HCT116 (cell line): ENCODE measurements at regions not wholly inside any gene's neighbourhood (a gene's known extent, or its start where the extent isn't known, plus 50 kb on each side); places are given as distances from the start of the nearest gene placed in this dataset.

Source experiments
- ATAC-seq: fragments of 200-7000 bp; cut with Tn5 transposase; 2 replicates; pipeline ENCODE4 v1.9.1; 2020; ENCODE audit warnings: mild to moderate bottlenecking, moderate library complexity
- BruUV-seq: library from RNA; stranded (reverse); fragments of 400-500 nt; replicated peaks from 2 replicates; lab custom pipeline; 2021; lab: Mats Ljungman, UMichigan
- CTCF ChIA-PET: fragments of 300-600 bp; sonication (Branson Sonifier 250); formaldehyde crosslinking; loops from one replicate; lab custom pipeline; 2021; ENCODE audit warnings: antibody characterized with exemption; lab: Charles Lee
- POLR2A ChIA-PET: fragments of 300-600, 350-600 bp; sonication (Branson Sonifier 250); formaldehyde crosslinking; loops from one replicate; lab custom pipeline; 2021; ENCODE audit warnings: antibody characterized with exemption; lab: Charles Lee
- RAD21 ChIA-PET, 2 experiments: fragments of 300-600 bp; sonication (Branson Sonifier 250); formaldehyde crosslinking; loops; one replicate each; lab custom pipeline; 2023; ENCODE audit warnings: low total read pairs in 2 of 2; ENCODE audit not compliant: uncharacterized antibody in 2 of 2, unreplicated experiment in 2 of 2, low non-redundant PET in 1 of 2; lab: Charles Lee
- DNase-seq: peaks from one replicate; pipeline ENCODE4 v3.0.0-alpha.2; 2010; ENCODE audit warnings: low read depth, low spot score
- H2AFZ ChIP-seq: fragments of 200-600 bp; shearing (Covaris generic), sonication (generic); 2 replicates; pipeline ENCODE4 v1.6.1; 2017; ENCODE audit warnings: low read depth, mixed run types, mixed read lengths, antibody characterized with exemption, low read length; ENCODE audit not compliant: poor library complexity, severe bottlenecking
- H3K27ac ChIP-seq: 2 replicates; pipeline ENCODE4 v1.5.1; 2012; ENCODE audit warnings: low read depth, low read length
- H3K27me3 ChIP-seq: fragments of 200-600 bp; sonication (generic); 2 replicates; pipeline ENCODE4 v1.6.1; 2016; ENCODE audit warnings: mixed run types, low read length, mixed read lengths; ENCODE audit not compliant: insufficient read depth
- H3K36me3 ChIP-seq, 2 experiments: fragments of 200-500 bp in 1 of 2; fragments of 200-600 bp in 1 of 2; sonication (Bioruptor generic) in 1 of 2; sonication (generic) in 1 of 2; 2 replicates each; pipeline versions ENCODE4 v1.5.1 to v1.6.1; 2014 to 2016; ENCODE audit warnings: low read length in 2 of 2, inconsistent platforms in 1 of 2, mixed read lengths in 1 of 2, mixed run types in 1 of 2; ENCODE audit not compliant: insufficient read depth in 2 of 2, control insufficient read depth in 1 of 2
- H3K4me1 ChIP-seq, 2 experiments: fragments of 200-600 bp in 1 of 2; sonication (generic) in 1 of 2; 2 replicates each; pipeline versions ENCODE4 v1.5.1 to v1.6.1; 2012 to 2017; ENCODE audit warnings: low read length in 2 of 2, inconsistent platforms in 1 of 2, mild to moderate bottlenecking in 1 of 2, mixed read lengths in 1 of 2, mixed run types in 1 of 2, moderate library complexity in 1 of 2; ENCODE audit not compliant: insufficient read depth in 2 of 2, control insufficient read depth in 1 of 2
- H3K4me2 ChIP-seq: fragments of 200-600 bp; sonication (generic); 2 replicates; pipeline ENCODE4 v1.6.1; 2017; ENCODE audit warnings: mixed run types, low read length, mixed read lengths
- H3K4me3 ChIP-seq, 2 experiments: fragments of 200-600 bp in 1 of 2; sonication (generic) in 1 of 2; replicated peaks in 1 of 2; 2 replicates each; pipeline ENCODE4 v1.5.1; 2011 to 2016; ENCODE audit warnings: low read length in 2 of 2, control low read depth in 1 of 2, low read depth in 1 of 2, mild to moderate bottlenecking in 1 of 2, mixed read lengths in 1 of 2, mixed run types in 1 of 2
- H3K79me2 ChIP-seq: fragments of 200-600 bp; sonication (generic); 2 replicates; pipeline ENCODE4 v1.6.1; 2017; ENCODE audit warnings: mild to moderate bottlenecking, mixed run types, low read length, moderate library complexity, mixed read lengths; ENCODE audit not compliant: insufficient read depth
- H3K9ac ChIP-seq: fragments of 200-600 bp; sonication (generic); 2 replicates; pipeline ENCODE4 v1.6.1; 2016; ENCODE audit warnings: low read length, mixed read lengths
- H3K9me2 ChIP-seq: fragments of 200-600 bp; sonication (generic), shearing (Covaris generic); 2 replicates; pipeline ENCODE4 v1.6.1; 2017; ENCODE audit warnings: mixed run types, mild to moderate bottlenecking, moderate library complexity; ENCODE audit not compliant: insufficient read depth
- H3K9me3 ChIP-seq, 2 experiments: fragments of 200-500 bp in 1 of 2; fragments of 200-600 bp in 1 of 2; sonication (Bioruptor generic) in 1 of 2; sonication (generic) in 1 of 2; 2 replicates each; pipeline ENCODE4 v1.6.1; 2014 to 2017; ENCODE audit warnings: low read length in 2 of 2, mixed read lengths in 2 of 2, inconsistent platforms in 1 of 2, low read depth in 1 of 2, mild to moderate bottlenecking in 1 of 2, mixed run types in 1 of 2, moderate library complexity in 1 of 2; ENCODE audit not compliant: control insufficient read depth in 1 of 2, insufficient read depth in 1 of 2
- H4K20me1 ChIP-seq: fragments of 200-600 bp; sonication (generic), shearing (Covaris generic); 2 replicates; pipeline ENCODE4 v1.6.1; 2017; ENCODE audit warnings: mixed run types, mild to moderate bottlenecking, moderate library complexity; ENCODE audit not compliant: insufficient read depth
- EGR1 ChIP-seq: IDR thresholded peaks from 2 replicates; pipeline ENCODE4 v1.6.1; 2012; ENCODE audit warnings: low read depth
- EZH2phosphoT487 ChIP-seq: fragments of 200-600 bp; IDR thresholded peaks from 2 replicates; pipeline ENCODE4 v1.6.1; 2018; ENCODE audit warnings: antibody characterized with exemption, borderline replicate concordance
- POLR2A ChIP-seq: IDR thresholded peaks from 2 replicates; pipeline ENCODE4 v1.7.0; 2011; ENCODE audit warnings: borderline replicate concordance; ENCODE audit not compliant: insufficient read depth, insufficient read length; ENCODE audit errors: extremely low read depth
- POLR2AphosphoS5 ChIP-seq: IDR thresholded peaks from 2 replicates; pipeline ENCODE4 v1.6.1; 2011; ENCODE audit warnings: mild to moderate bottlenecking, low read depth, low read length, moderate library complexity
- RAD21 ChIP-seq: IDR thresholded peaks from 2 replicates; pipeline ENCODE4 v1.6.1; 2012; ENCODE audit warnings: low read depth, mild to moderate bottlenecking
- SIN3A ChIP-seq: IDR thresholded peaks from 2 replicates; pipeline ENCODE4 v1.6.1; 2012; ENCODE audit warnings: low read depth
- SP1 ChIP-seq: IDR thresholded peaks from 2 replicates; pipeline ENCODE4 v1.6.1; 2012; ENCODE audit warnings: low read depth
- TCF7L2 ChIP-seq: IDR thresholded peaks from 2 replicates; pipeline ENCODE4 v1.7.0; 2011; ENCODE audit warnings: borderline replicate concordance, inconsistent platforms; ENCODE audit not compliant: insufficient read depth, insufficient read length; ENCODE audit errors: extremely low read depth
- ZFX ChIP-seq: fragments of 450-650 bp; IDR thresholded peaks from 2 replicates; pipeline ENCODE4 v1.6.1; 2017
- intact Hi-C: fragments of 100-400 bp; cut with micrococcal nuclease; formaldehyde crosslinking; loops from 2 replicates; pipeline ENCODE4 v1.10.0; 2022
- TF ChIP-seq, protein P1 (sequence below): IDR thresholded peaks from 2 replicates; pipeline ENCODE4 v1.6.1; 2012; ENCODE audit warnings: low read depth
- TF ChIP-seq, protein P2 (sequence below), 3 experiments: fragments of 200-600 bp in 1 of 3; sonication (generic) in 1 of 3; IDR thresholded peaks in 2 of 3; conservative IDR thresholded peaks in 1 of 3; 2 replicates each; pipeline ENCODE4 v1.5.1; 2012 to 2017; ENCODE audit warnings: low read depth in 2 of 3, low read length in 2 of 3, antibody characterized with exemption in 1 of 3, borderline replicate concordance in 1 of 3, control low read depth in 1 of 3, mild to moderate bottlenecking in 1 of 3, mixed read lengths in 1 of 3, mixed run types in 1 of 3, moderate library complexity in 1 of 3; ENCODE audit not compliant: insufficient read depth in 1 of 3
- TF ChIP-seq, protein P3 (sequence below): IDR thresholded peaks from 2 replicates; pipeline ENCODE4 v1.6.1; 2011; ENCODE audit warnings: mild to moderate bottlenecking, low read length, moderate library complexity; ENCODE audit not compliant: insufficient replicate concordance; ENCODE audit errors: extremely low read depth
- TF ChIP-seq, protein P4 (sequence below): IDR thresholded peaks from 2 replicates; pipeline ENCODE4 v1.6.1; 2012

DNA sequence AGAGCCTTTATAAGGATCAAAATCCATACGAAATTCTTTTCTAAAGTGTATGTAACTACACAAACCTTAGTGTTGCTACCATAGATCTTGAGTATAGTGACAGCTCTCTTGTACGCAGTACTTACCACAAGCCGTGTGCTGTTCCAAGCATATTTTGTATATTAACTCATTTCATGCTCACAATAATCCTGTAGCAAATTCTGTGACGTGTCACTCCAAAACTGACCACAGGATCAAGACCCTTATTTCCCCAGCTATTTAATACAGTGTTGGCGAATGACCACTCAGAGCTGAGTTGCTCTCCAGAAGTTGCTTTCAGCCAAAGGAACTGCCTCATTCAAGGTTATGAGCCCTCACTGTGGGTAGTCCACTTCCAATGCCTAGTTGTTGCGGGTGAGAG is 169.8 kb downstream of the BTG1 start:
- Histone ChIP-seq H3K4me3 (no peak overlapping the region), H3K4me1 (no peaks in the 10 kb centered on the region), H3K36me3 (no peaks in the 10 kb centered on the region), H3K79me2 (no peaks in the 10 kb centered on the region), H3K9ac (no peak overlapping the region), H3K27ac (no peak overlapping the region), H3K9me2 (no peaks in the 10 kb centered on the region), H4K20me1 (no peaks in the 10 kb centered on the region), H2AFZ (no peak overlapping the region), H3K9me3 (no peaks in the 10 kb centered on the region), H3K27me3 (no peaks in the 10 kb centered on the region), H3K4me2 (no peak overlapping the region)
- no peak for ATAC-seq
- TF ChIP-seq TCF7L2 = no peak
- TF ChIP-seq RAD21 = no peak
- no peak for TF ChIP-seq ZFX
- no peak for TF ChIP-seq EZH2phosphoT487
- no peak for TF ChIP-seq POLR2AphosphoS5
- TF ChIP-seq, protein P1, sequence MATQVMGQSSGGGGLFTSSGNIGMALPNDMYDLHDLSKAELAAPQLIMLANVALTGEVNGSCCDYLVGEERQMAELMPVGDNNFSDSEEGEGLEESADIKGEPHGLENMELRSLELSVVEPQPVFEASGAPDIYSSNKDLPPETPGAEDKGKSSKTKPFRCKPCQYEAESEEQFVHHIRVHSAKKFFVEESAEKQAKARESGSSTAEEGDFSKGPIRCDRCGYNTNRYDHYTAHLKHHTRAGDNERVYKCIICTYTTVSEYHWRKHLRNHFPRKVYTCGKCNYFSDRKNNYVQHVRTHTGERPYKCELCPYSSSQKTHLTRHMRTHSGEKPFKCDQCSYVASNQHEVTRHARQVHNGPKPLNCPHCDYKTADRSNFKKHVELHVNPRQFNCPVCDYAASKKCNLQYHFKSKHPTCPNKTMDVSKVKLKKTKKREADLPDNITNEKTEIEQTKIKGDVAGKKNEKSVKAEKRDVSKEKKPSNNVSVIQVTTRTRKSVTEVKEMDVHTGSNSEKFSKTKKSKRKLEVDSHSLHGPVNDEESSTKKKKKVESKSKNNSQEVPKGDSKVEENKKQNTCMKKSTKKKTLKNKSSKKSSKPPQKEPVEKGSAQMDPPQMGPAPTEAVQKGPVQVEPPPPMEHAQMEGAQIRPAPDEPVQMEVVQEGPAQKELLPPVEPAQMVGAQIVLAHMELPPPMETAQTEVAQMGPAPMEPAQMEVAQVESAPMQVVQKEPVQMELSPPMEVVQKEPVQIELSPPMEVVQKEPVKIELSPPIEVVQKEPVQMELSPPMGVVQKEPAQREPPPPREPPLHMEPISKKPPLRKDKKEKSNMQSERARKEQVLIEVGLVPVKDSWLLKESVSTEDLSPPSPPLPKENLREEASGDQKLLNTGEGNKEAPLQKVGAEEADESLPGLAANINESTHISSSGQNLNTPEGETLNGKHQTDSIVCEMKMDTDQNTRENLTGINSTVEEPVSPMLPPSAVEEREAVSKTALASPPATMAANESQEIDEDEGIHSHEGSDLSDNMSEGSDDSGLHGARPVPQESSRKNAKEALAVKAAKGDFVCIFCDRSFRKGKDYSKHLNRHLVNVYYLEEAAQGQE = no peak
- TF ChIP-seq POLR2A = no peak
- TF ChIP-seq, protein P2, sequence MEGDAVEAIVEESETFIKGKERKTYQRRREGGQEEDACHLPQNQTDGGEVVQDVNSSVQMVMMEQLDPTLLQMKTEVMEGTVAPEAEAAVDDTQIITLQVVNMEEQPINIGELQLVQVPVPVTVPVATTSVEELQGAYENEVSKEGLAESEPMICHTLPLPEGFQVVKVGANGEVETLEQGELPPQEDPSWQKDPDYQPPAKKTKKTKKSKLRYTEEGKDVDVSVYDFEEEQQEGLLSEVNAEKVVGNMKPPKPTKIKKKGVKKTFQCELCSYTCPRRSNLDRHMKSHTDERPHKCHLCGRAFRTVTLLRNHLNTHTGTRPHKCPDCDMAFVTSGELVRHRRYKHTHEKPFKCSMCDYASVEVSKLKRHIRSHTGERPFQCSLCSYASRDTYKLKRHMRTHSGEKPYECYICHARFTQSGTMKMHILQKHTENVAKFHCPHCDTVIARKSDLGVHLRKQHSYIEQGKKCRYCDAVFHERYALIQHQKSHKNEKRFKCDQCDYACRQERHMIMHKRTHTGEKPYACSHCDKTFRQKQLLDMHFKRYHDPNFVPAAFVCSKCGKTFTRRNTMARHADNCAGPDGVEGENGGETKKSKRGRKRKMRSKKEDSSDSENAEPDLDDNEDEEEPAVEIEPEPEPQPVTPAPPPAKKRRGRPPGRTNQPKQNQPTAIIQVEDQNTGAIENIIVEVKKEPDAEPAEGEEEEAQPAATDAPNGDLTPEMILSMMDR (IDR thresholded peaks at IDR 0.05 in 2 of 3, conservative IDR thresholded peaks at IDR 0.05 in 1 of 3; ENCODE audit: borderline replicate concordance in 1 of 3, insufficient read depth in 1 of 3, low read depth in 2 of 3, low read length in 2 of 3) = no peak
- TF ChIP-seq SIN3A = no peak
- no peak for TF ChIP-seq EGR1
- TF ChIP-seq, protein P3, sequence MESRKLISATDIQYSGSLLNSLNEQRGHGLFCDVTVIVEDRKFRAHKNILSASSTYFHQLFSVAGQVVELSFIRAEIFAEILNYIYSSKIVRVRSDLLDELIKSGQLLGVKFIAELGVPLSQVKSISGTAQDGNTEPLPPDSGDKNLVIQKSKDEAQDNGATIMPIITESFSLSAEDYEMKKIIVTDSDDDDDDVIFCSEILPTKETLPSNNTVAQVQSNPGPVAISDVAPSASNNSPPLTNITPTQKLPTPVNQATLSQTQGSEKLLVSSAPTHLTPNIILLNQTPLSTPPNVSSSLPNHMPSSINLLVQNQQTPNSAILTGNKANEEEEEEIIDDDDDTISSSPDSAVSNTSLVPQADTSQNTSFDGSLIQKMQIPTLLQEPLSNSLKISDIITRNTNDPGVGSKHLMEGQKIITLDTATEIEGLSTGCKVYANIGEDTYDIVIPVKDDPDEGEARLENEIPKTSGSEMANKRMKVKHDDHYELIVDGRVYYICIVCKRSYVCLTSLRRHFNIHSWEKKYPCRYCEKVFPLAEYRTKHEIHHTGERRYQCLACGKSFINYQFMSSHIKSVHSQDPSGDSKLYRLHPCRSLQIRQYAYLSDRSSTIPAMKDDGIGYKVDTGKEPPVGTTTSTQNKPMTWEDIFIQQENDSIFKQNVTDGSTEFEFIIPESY = no peak
- no peak for TF ChIP-seq SP1
- TF ChIP-seq, protein P4, sequence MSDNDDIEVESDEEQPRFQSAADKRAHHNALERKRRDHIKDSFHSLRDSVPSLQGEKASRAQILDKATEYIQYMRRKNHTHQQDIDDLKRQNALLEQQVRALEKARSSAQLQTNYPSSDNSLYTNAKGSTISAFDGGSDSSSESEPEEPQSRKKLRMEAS = no peak
- no TSS peak for BruUV-seq
- intact Hi-C loops = no loop called here
- ChIA-PET CTCF (no interaction called here), RAD21 (no interaction called here), POLR2A (no interaction called here)
- DNase-seq = no peak
